ENCODE measurements at regions not wholly inside any gene's neighbourhood (a gene's known extent, or its start where the extent isn't known, plus 50 kb on each side); places are given as distances from the start of the nearest gene placed in this dataset.
A peak's percentile ranks its signal among the peaks of the same experiment; 100 is the strongest.

- no peaks in the 10 kb centered on the region for H3K9me3 ChIP-seq (replicated peaks; ENCODE audit: control insufficient read depth, low read depth, low read length)
- no peaks in the 10 kb centered on the region for H3K4me1 ChIP-seq (ENCODE audit: control insufficient read depth, insufficient read depth, low read length)
- no CpG with 5 or more reads among the region's 3 CpGs for WGBS (ENCODE audit: insufficient coverage)
- H3K36me3 ChIP-seq (ENCODE audit: control insufficient read depth, insufficient read depth, low read length): no peaks in the 10 kb centered on the region
- no peak overlapping the region for H3K4me3 ChIP-seq (ENCODE audit: low read length)
- DNase-seq: no peak
- no peaks in the 10 kb centered on the region for H3K27me3 ChIP-seq (ENCODE audit: control insufficient read depth, insufficient read depth, low read length)
- no peak overlapping the region for H3K27ac ChIP-seq (ENCODE audit: low read length)
Measured at GRCh38 chr3:148217317-148217716, 480.4 kb upstream of the AGTR1 start.

GRCh38 chr3:148218222-148218621 is 479.5 kb upstream of the AGTR1 start:
- Histone ChIP-seq H3K9me3 (replicated peaks; ENCODE audit: control insufficient read depth, low read depth, low read length) (no peaks in the 10 kb centered on the region), H3K27me3 (ENCODE audit: control insufficient read depth, insufficient read depth, low read length) (no peaks in the 10 kb centered on the region), H3K36me3 (ENCODE audit: control insufficient read depth, insufficient read depth, low read length) (no peaks in the 10 kb centered on the region), H3K4me3 (ENCODE audit: low read length) (no peak overlapping the region), H3K4me1 (ENCODE audit: control insufficient read depth, insufficient read depth, low read length) (no peaks in the 10 kb centered on the region), H3K27ac (ENCODE audit: low read length) (no peak overlapping the region)
- DNase-seq: no peak
- 54% methylated on average over 3 of the region's 3 CpGs for WGBS (ENCODE audit: insufficient coverage)

GRCh38 chr3:148219999-148220398 is 477.7 kb upstream of the AGTR1 start:
- Histone ChIP-seq H3K27ac (ENCODE audit: low read length) (no peak overlapping the region), H3K27me3 (ENCODE audit: control insufficient read depth, insufficient read depth, low read length) (no peaks in the 10 kb centered on the region), H3K4me3 (ENCODE audit: low read length) (no peak overlapping the region), H3K9me3 (replicated peaks; ENCODE audit: control insufficient read depth, low read depth, low read length) (no peaks in the 10 kb centered on the region), H3K36me3 (ENCODE audit: control insufficient read depth, insufficient read depth, low read length) (no peaks in the 10 kb centered on the region), H3K4me1 (ENCODE audit: control insufficient read depth, insufficient read depth, low read length) (no peaks in the 10 kb centered on the region)
- no CpG with 5 or more reads among the region's 2 CpGs for WGBS (ENCODE audit: insufficient coverage)
- no peak for DNase-seq

GRCh38 chr3:148221303-148221702 is 476.4 kb upstream of the AGTR1 start:
- Histone ChIP-seq H3K27ac (ENCODE audit: low read length) (no peak overlapping the region), H3K4me1 (ENCODE audit: control insufficient read depth, insufficient read depth, low read length) (no peaks in the 10 kb centered on the region)
- WGBS (ENCODE audit: insufficient coverage): 67% methylated on average over 1 of the region's 1 CpG

GRCh38 chr3:148223266-148223665 is 474.4 kb upstream of the AGTR1 start:
- H3K9me3 ChIP-seq (replicated peaks; ENCODE audit: control insufficient read depth, low read depth, low read length): no peaks in the 10 kb centered on the region
- H3K27ac ChIP-seq (ENCODE audit: low read length): no peak overlapping the region
- H3K4me3 ChIP-seq (ENCODE audit: low read length): no peak overlapping the region
- no peak for DNase-seq
- H3K4me1 ChIP-seq (ENCODE audit: control insufficient read depth, insufficient read depth, low read length): no peaks in the 10 kb centered on the region
- no peaks in the 10 kb centered on the region for H3K36me3 ChIP-seq (ENCODE audit: control insufficient read depth, insufficient read depth, low read length)
- H3K27me3 ChIP-seq (ENCODE audit: control insufficient read depth, insufficient read depth, low read length): no peaks in the 10 kb centered on the region
- WGBS (ENCODE audit: insufficient coverage): no CpG with 5 or more reads among the region's 2 CpGs

More at GRCh38 chr3:148221303-148221702, 476.4 kb upstream of the AGTR1 start:
- H3K36me3 ChIP-seq (ENCODE audit: control insufficient read depth, insufficient read depth, low read length): no peaks in the 10 kb centered on the region
- DNase-seq: no peak
- H3K4me3 ChIP-seq (ENCODE audit: low read length): no peak overlapping the region
- H3K27me3 ChIP-seq (ENCODE audit: control insufficient read depth, insufficient read depth, low read length): no peaks in the 10 kb centered on the region
- H3K9me3 ChIP-seq (replicated peaks; ENCODE audit: control insufficient read depth, low read depth, low read length): no peaks in the 10 kb centered on the region

- Histone ChIP-seq H3K9me3 (replicated peaks; ENCODE audit: control insufficient read depth, low read depth, low read length) (no peaks in the 10 kb centered on the region), H3K27ac (ENCODE audit: low read length) (no peak overlapping the region)
- DNase-seq: no peak
Measured at GRCh38 chr3:148226246-148226645, 471.5 kb upstream of the AGTR1 start.

GRCh38 chr3:148227534-148227933 is 470.2 kb upstream of the AGTR1 start:
- no peaks in the 10 kb centered on the region for H3K36me3 ChIP-seq (ENCODE audit: control insufficient read depth, insufficient read depth, low read length)
- peak; percentile 43 for DNase-seq
- no peaks in the 10 kb centered on the region for H3K9me3 ChIP-seq (replicated peaks; ENCODE audit: control insufficient read depth, low read depth, low read length)
- WGBS (ENCODE audit: insufficient coverage): no CpG with 5 or more reads among the region's 1 CpG
- no peak overlapping the region for H3K4me3 ChIP-seq (ENCODE audit: low read length)
- H3K27me3 ChIP-seq (ENCODE audit: control insufficient read depth, insufficient read depth, low read length): no peaks in the 10 kb centered on the region
- H3K4me1 ChIP-seq (ENCODE audit: control insufficient read depth, insufficient read depth, low read length): no peaks in the 10 kb centered on the region
- peak overlapping the region; percentile 14 for H3K27ac ChIP-seq (ENCODE audit: low read length)

More at GRCh38 chr3:148226246-148226645, 471.5 kb upstream of the AGTR1 start:
- Histone ChIP-seq H3K27me3 (ENCODE audit: control insufficient read depth, insufficient read depth, low read length) (no peaks in the 10 kb centered on the region), H3K4me1 (ENCODE audit: control insufficient read depth, insufficient read depth, low read length) (no peaks in the 10 kb centered on the region), H3K36me3 (ENCODE audit: control insufficient read depth, insufficient read depth, low read length) (no peaks in the 10 kb centered on the region), H3K4me3 (ENCODE audit: low read length) (no peak overlapping the region)
- WGBS (ENCODE audit: insufficient coverage): 80% methylated on average over 2 of the region's 3 CpGs

- H3K27ac ChIP-seq (ENCODE audit: low read length): no peak overlapping the region
Measured at GRCh38 chr3:148229107-148229506, 468.6 kb upstream of the AGTR1 start.

GRCh38 chr3:148230473-148230872 is 467.2 kb upstream of the AGTR1 start:
- H3K27me3 ChIP-seq (ENCODE audit: control insufficient read depth, insufficient read depth, low read length): no peaks in the 10 kb centered on the region
- no peaks in the 10 kb centered on the region for H3K36me3 ChIP-seq (ENCODE audit: control insufficient read depth, insufficient read depth, low read length)
- no peak overlapping the region for H3K27ac ChIP-seq (ENCODE audit: low read length)
- H3K4me1 ChIP-seq (ENCODE audit: control insufficient read depth, insufficient read depth, low read length): no peaks in the 10 kb centered on the region
- DNase-seq: no peak
- no peak overlapping the region for H3K4me3 ChIP-seq (ENCODE audit: low read length)
- no CpG with 5 or more reads among the region's 2 CpGs for WGBS (ENCODE audit: insufficient coverage)
- no peaks in the 10 kb centered on the region for H3K9me3 ChIP-seq (replicated peaks; ENCODE audit: control insufficient read depth, low read depth, low read length)

More at GRCh38 chr3:148229107-148229506, 468.6 kb upstream of the AGTR1 start:
- no peaks in the 10 kb centered on the region for H3K9me3 ChIP-seq (replicated peaks; ENCODE audit: control insufficient read depth, low read depth, low read length)
- no peaks in the 10 kb centered on the region for H3K4me1 ChIP-seq (ENCODE audit: control insufficient read depth, insufficient read depth, low read length)
- DNase-seq: no peak
- no peaks in the 10 kb centered on the region for H3K27me3 ChIP-seq (ENCODE audit: control insufficient read depth, insufficient read depth, low read length)
- H3K36me3 ChIP-seq (ENCODE audit: control insufficient read depth, insufficient read depth, low read length): no peaks in the 10 kb centered on the region
- H3K4me3 ChIP-seq (ENCODE audit: low read length): no peak overlapping the region

GRCh38 chr3:148232389-148232788 is 465.3 kb upstream of the AGTR1 start:
- Histone ChIP-seq H3K4me3 (ENCODE audit: low read length) (no peak overlapping the region), H3K27ac (ENCODE audit: low read length) (no peak overlapping the region), H3K36me3 (ENCODE audit: control insufficient read depth, insufficient read depth, low read length) (no peaks in the 10 kb centered on the region), H3K4me1 (ENCODE audit: control insufficient read depth, insufficient read depth, low read length) (no peaks in the 10 kb centered on the region), H3K27me3 (ENCODE audit: control insufficient read depth, insufficient read depth, low read length) (no peaks in the 10 kb centered on the region), H3K9me3 (replicated peaks; ENCODE audit: control insufficient read depth, low read depth, low read length) (no peaks in the 10 kb centered on the region)
- WGBS (ENCODE audit: insufficient coverage): 62% methylated on average over 2 of the region's 3 CpGs
- no peak for DNase-seq

GRCh38 chr3:148233403-148233802 is 464.3 kb upstream of the AGTR1 start:
- Histone ChIP-seq H3K4me3 (ENCODE audit: low read length) (no peak overlapping the region), H3K27me3 (ENCODE audit: control insufficient read depth, insufficient read depth, low read length) (no peaks in the 10 kb centered on the region), H3K9me3 (replicated peaks; ENCODE audit: control insufficient read depth, low read depth, low read length) (no peaks in the 10 kb centered on the region), H3K36me3 (ENCODE audit: control insufficient read depth, insufficient read depth, low read length) (no peaks in the 10 kb centered on the region), H3K27ac (ENCODE audit: low read length) (no peak overlapping the region), H3K4me1 (ENCODE audit: control insufficient read depth, insufficient read depth, low read length) (no peaks in the 10 kb centered on the region)
- no CpG with 5 or more reads among the region's 1 CpG for WGBS (ENCODE audit: insufficient coverage)
- DNase-seq: no peak
